ENCODE measurements at regions not wholly inside any gene's neighbourhood (a gene's known extent, or its start where the extent isn't known, plus 50 kb on each side); places are given as distances from the start of the nearest gene placed in this dataset.

GRCh38 chr10:57624856-57625592 lies 642.7 kb downstream of the IPMK start:
- peak; percentile 4 for DNase-seq (ENCODE audit: low spot score)
- ChIA-PET POLR2A (ENCODE audit: low non-redundant PET) (no interaction called here), CTCF (no interaction called here)
- TF ChIP-seq CTCF (conservative IDR thresholded peaks at IDR 0.05; ENCODE audit: low read depth): no peak
- no peak overlapping the region for H3K27ac ChIP-seq

- TF ChIP-seq CTCF (conservative IDR thresholded peaks at IDR 0.05; ENCODE audit: low read depth): no peak
- ChIA-PET CTCF (interaction anchor here (0.6 kb wide), 1 partner anchor 33 kb away, joined by 3 read pairs; no protein-coding TSS in a partner anchor), POLR2A (ENCODE audit: low non-redundant PET) (no interaction called here)
- DNase-seq (ENCODE audit: low spot score): peak; percentile 12
- no peak overlapping the region for H3K27ac ChIP-seq
Measured at GRCh38 chr10:57624066-57624465, 643.6 kb downstream of the IPMK start.

- no peak overlapping the region for H3K27ac ChIP-seq
- TF ChIP-seq CTCF (conservative IDR thresholded peaks at IDR 0.05; ENCODE audit: low read depth): no peak
- POLR2A ChIA-PET (ENCODE audit: low non-redundant PET): no interaction called here
- no peak for DNase-seq (ENCODE audit: low spot score)
- CTCF ChIA-PET: no interaction called here
Measured at GRCh38 chr10:57621466-57621865, 646.2 kb downstream of the IPMK start.

GRCh38 chr10:57605948-57606485 lies 661.7 kb downstream of the IPMK start:
- no peak for DNase-seq (ENCODE audit: low spot score)
- TF ChIP-seq CTCF (conservative IDR thresholded peaks at IDR 0.05; ENCODE audit: low read depth): no peak
- ChIA-PET POLR2A (ENCODE audit: low non-redundant PET) (no interaction called here), CTCF (no interaction called here)
- H3K27ac ChIP-seq: no peak overlapping the region

GRCh38 chr10:57599440-57599839 lies 668.3 kb downstream of the IPMK start:
- no peak overlapping the region for H3K27ac ChIP-seq
- CTCF ChIA-PET: no interaction called here
- TF ChIP-seq CTCF (conservative IDR thresholded peaks at IDR 0.05; ENCODE audit: low read depth): no peak
- DNase-seq (ENCODE audit: low spot score): no peak
- POLR2A ChIA-PET (ENCODE audit: low non-redundant PET): no interaction called here

- POLR2A ChIA-PET (ENCODE audit: low non-redundant PET): no interaction called here
Measured at GRCh38 chr10:57593983-57594573, 673.6 kb downstream of the IPMK start.

More at GRCh38 chr10:57593983-57594573, 673.6 kb downstream of the IPMK start:
- DNase-seq (ENCODE audit: low spot score): no peak
- CTCF ChIA-PET: interaction anchor here (0.7 to 1.0 kb wide), 2 partner anchors 63 to 1700 kb away, joined by 3 read pairs; no protein-coding TSS in a partner anchor
- no peak for TF ChIP-seq CTCF (conservative IDR thresholded peaks at IDR 0.05; ENCODE audit: low read depth)
- H3K27ac ChIP-seq: no peak overlapping the region
